ENCODE measurements at regions not wholly inside any gene's neighbourhood (a gene's known extent, or its start where the extent isn't known, plus 50 kb on each side); places are given as distances from the start of the nearest gene placed in this dataset.
A peak's percentile ranks its signal among the peaks of the same experiment; 100 is the strongest.

DNA sequence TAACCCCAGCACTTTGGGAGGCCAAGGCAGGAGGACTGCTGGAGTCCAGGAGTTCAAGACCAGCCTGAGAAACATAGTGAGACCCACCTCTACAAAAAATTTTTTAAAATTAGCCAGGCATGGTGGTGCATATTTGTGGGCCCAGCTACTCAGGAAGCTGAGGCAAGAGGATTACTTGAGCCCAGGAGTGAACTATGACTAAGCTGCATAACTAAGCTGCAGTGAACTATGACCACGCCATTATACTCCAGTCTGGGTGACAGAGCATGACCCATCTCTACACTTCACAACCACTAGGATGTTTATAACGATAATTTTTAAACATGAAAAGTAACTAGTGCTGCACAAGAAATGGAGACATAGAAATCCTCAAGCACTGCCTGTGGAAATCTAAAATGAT lies 352.7 kb upstream of the SGCG start:
- Histone ChIP-seq H3K9me3 (ENCODE audit: control insufficient read depth in 1 of 2, insufficient read depth in 1 of 2, low read depth in 1 of 2, low read length in 2 of 2) (no peaks in the 10 kb centered on the region), H3K36me3 (ENCODE audit: control insufficient read depth in 1 of 2, insufficient read depth in 2 of 2, low read length in 2 of 2) (no peaks in the 10 kb centered on the region), H3K79me2 (ENCODE audit: insufficient read depth, low read length) (no peaks in the 10 kb centered on the region), H3K9ac (ENCODE audit: low read length) (no peak overlapping the region), H3K4me2 (ENCODE audit: low read length) (peak overlapping the region; percentile 29), H3K4me3 (replicated peaks in 1 of 2; ENCODE audit: low read depth in 1 of 2, low read length in 2 of 2) (no peak overlapping the region), H4K20me1 (ENCODE audit: insufficient read depth) (no peaks in the 10 kb centered on the region), H2AFZ (ENCODE audit: low read depth, low read length, poor library complexity, severe bottlenecking) (no peak overlapping the region), H3K27me3 (ENCODE audit: insufficient read depth, low read length) (no peaks in the 10 kb centered on the region), H3K9me2 (ENCODE audit: insufficient read depth) (no peaks in the 10 kb centered on the region), H3K4me1 (ENCODE audit: control insufficient read depth in 1 of 2, insufficient read depth in 2 of 2, low read length in 2 of 2) (peaks cover 2 to 10% of the 10 kb centered on the region in 2 experiments; a peak in 2 of 4 replicates), H3K27ac (ENCODE audit: low read depth, low read length) (no peak overlapping the region)
- no peak for TF ChIP-seq SIN3A (IDR thresholded peaks at IDR 0.05; ENCODE audit: low read depth)
- TF ChIP-seq, protein P1, sequence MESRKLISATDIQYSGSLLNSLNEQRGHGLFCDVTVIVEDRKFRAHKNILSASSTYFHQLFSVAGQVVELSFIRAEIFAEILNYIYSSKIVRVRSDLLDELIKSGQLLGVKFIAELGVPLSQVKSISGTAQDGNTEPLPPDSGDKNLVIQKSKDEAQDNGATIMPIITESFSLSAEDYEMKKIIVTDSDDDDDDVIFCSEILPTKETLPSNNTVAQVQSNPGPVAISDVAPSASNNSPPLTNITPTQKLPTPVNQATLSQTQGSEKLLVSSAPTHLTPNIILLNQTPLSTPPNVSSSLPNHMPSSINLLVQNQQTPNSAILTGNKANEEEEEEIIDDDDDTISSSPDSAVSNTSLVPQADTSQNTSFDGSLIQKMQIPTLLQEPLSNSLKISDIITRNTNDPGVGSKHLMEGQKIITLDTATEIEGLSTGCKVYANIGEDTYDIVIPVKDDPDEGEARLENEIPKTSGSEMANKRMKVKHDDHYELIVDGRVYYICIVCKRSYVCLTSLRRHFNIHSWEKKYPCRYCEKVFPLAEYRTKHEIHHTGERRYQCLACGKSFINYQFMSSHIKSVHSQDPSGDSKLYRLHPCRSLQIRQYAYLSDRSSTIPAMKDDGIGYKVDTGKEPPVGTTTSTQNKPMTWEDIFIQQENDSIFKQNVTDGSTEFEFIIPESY (IDR thresholded peaks at IDR 0.05; ENCODE audit: extremely low read depth, insufficient replicate concordance, low read length): no peak
- TF ChIP-seq ZFX (IDR thresholded peaks at IDR 0.05): no peak
- no peak for TF ChIP-seq JUND (IDR thresholded peaks at IDR 0.05)
- TF ChIP-seq CEBPB (IDR thresholded peaks at IDR 0.05; ENCODE audit: low read depth): no peak
- TF ChIP-seq, protein P2, sequence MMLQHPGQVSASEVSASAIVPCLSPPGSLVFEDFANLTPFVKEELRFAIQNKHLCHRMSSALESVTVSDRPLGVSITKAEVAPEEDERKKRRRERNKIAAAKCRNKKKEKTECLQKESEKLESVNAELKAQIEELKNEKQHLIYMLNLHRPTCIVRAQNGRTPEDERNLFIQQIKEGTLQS (IDR thresholded peaks at IDR 0.05): no peak
- TF ChIP-seq, protein P3, sequence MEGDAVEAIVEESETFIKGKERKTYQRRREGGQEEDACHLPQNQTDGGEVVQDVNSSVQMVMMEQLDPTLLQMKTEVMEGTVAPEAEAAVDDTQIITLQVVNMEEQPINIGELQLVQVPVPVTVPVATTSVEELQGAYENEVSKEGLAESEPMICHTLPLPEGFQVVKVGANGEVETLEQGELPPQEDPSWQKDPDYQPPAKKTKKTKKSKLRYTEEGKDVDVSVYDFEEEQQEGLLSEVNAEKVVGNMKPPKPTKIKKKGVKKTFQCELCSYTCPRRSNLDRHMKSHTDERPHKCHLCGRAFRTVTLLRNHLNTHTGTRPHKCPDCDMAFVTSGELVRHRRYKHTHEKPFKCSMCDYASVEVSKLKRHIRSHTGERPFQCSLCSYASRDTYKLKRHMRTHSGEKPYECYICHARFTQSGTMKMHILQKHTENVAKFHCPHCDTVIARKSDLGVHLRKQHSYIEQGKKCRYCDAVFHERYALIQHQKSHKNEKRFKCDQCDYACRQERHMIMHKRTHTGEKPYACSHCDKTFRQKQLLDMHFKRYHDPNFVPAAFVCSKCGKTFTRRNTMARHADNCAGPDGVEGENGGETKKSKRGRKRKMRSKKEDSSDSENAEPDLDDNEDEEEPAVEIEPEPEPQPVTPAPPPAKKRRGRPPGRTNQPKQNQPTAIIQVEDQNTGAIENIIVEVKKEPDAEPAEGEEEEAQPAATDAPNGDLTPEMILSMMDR (IDR thresholded peaks at IDR 0.05 in 2 of 3, conservative IDR thresholded peaks at IDR 0.05 in 1 of 3; ENCODE audit: borderline replicate concordance in 1 of 3, insufficient read depth in 1 of 3, low read depth in 2 of 3, low read length in 2 of 3): no peak
- TF ChIP-seq RAD21 (IDR thresholded peaks at IDR 0.05; ENCODE audit: low read depth): no peak
- no peak for TF ChIP-seq FOSL1 (IDR thresholded peaks at IDR 0.05; ENCODE audit: low read depth)
- TF ChIP-seq EZH2 (IDR thresholded peaks at IDR 0.05): no peak
- no peak for TF ChIP-seq POLR2A (IDR thresholded peaks at IDR 0.05; ENCODE audit: borderline replicate concordance, extremely low read depth, insufficient read depth, insufficient read length)
- TF ChIP-seq EZH2phosphoT487 (IDR thresholded peaks at IDR 0.05; ENCODE audit: borderline replicate concordance): no peak
- no peak for TF ChIP-seq ELF1 (IDR thresholded peaks at IDR 0.05; ENCODE audit: borderline replicate concordance, low read depth)
- no peak for TF ChIP-seq SRF (IDR thresholded peaks at IDR 0.05; ENCODE audit: low read depth)
- TF ChIP-seq, protein P4, sequence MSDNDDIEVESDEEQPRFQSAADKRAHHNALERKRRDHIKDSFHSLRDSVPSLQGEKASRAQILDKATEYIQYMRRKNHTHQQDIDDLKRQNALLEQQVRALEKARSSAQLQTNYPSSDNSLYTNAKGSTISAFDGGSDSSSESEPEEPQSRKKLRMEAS (IDR thresholded peaks at IDR 0.05): no peak
- ChIA-PET POLR2A (no interaction called here), RAD21 (ENCODE audit: low non-redundant PET in 1 of 2, low total read pairs in 2 of 2, uncharacterized antibody in 2 of 2, unreplicated experiment in 2 of 2) (no interaction called here), CTCF (no interaction called here)
- no peak for DNase-seq (ENCODE audit: low read depth, low spot score)
- no TSS peak for BruUV-seq (replicated peaks)
- intact Hi-C loops (cut with micrococcal nuclease): no loop called here
- peak; percentile 63 for ATAC-seq

Data from HCT116 (cell line).